AG08396 (cell line): ENCODE measurements at regions not wholly inside any gene's neighbourhood (a gene's known extent, or its start where the extent isn't known, plus 50 kb on each side); places are given as distances from the start of the nearest gene placed in this dataset.
"Not testable (repeated sequence)": the region's sequence is repeated elsewhere in the genome, so short reads cannot be mapped to it uniquely, and the experiment has no call there.

Source experiments
- DNase-seq: peaks from one replicate; pipeline ENCODE4 v3.0.0; 2012; ENCODE audit warnings: low spot score, mixed read lengths

- DNase-seq = no peak
Measured at GRCh38 chr9:12993466-12993865, 218.6 kb downstream of the LURAP1L start.

GRCh38 chr9:12997009-12997408 is 222.2 kb downstream of the LURAP1L start:
- DNase-seq = no peak

GRCh38 chr9:13001989-13002580 is 227.3 kb downstream of the LURAP1L start:
- no peak for DNase-seq

GRCh38 chr9:13002740-13003139 is 227.9 kb downstream of the LURAP1L start:
- DNase-seq = no peak

- no peak for DNase-seq
Measured at GRCh38 chr9:13009871-13010270, 235.1 kb downstream of the LURAP1L start.

GRCh38 chr9:13013991-13014883 is 239.4 kb downstream of the LURAP1L start:
- DNase-seq = no peak

- DNase-seq = no peak
Measured at GRCh38 chr9:13017260-13017659, 242.4 kb downstream of the LURAP1L start.

GRCh38 chr9:13020146-13021040 is 245.6 kb downstream of the LURAP1L start:
- DNase-seq = no peak

GRCh38 chr9:13022756-13023155 is 247.9 kb downstream of the LURAP1L start:
- no peak for DNase-seq

GRCh38 chr9:13023498-13023897 is 248.7 kb downstream of the LURAP1L start:
- no peak for DNase-seq

- no peak for DNase-seq
Measured at GRCh38 chr9:13026956-13027355, 252.1 kb downstream of the LURAP1L start.

GRCh38 chr9:13027879-13028278 is 251.6 kb downstream of the MPDZ start:
- DNase-seq = no peak

- no peak for DNase-seq
Measured at GRCh38 chr9:13032585-13032984, 246.9 kb downstream of the MPDZ start.

- peak; percentile 81 for DNase-seq
Measured at GRCh38 chr9:13033959-13034693, 245.4 kb downstream of the MPDZ start.

GRCh38 chr9:13034694-13035002 is 244.8 kb downstream of the MPDZ start:
- no peak for DNase-seq

GRCh38 chr9:13035822-13036221 is 243.7 kb downstream of the MPDZ start:
- DNase-seq = no peak

GRCh38 chr9:13037808-13038207 is 241.7 kb downstream of the MPDZ start:
- not testable (repeated sequence) for DNase-seq

GRCh38 chr9:13047827-13048587 is 231.5 kb downstream of the MPDZ start:
- no peak for DNase-seq

- no peak for DNase-seq
Measured at GRCh38 chr9:13049223-13049622, 230.3 kb downstream of the MPDZ start.

GRCh38 chr9:13053504-13053903 is 226.0 kb downstream of the MPDZ start:
- DNase-seq = no peak

GRCh38 chr9:13054389-13054788 is 225.1 kb downstream of the MPDZ start:
- no peak for DNase-seq
